ENCODE measurements at regions not wholly inside any gene's neighbourhood (a gene's known extent, or its start where the extent isn't known, plus 50 kb on each side); places are given as distances from the start of the nearest gene placed in this dataset.

DNA sequence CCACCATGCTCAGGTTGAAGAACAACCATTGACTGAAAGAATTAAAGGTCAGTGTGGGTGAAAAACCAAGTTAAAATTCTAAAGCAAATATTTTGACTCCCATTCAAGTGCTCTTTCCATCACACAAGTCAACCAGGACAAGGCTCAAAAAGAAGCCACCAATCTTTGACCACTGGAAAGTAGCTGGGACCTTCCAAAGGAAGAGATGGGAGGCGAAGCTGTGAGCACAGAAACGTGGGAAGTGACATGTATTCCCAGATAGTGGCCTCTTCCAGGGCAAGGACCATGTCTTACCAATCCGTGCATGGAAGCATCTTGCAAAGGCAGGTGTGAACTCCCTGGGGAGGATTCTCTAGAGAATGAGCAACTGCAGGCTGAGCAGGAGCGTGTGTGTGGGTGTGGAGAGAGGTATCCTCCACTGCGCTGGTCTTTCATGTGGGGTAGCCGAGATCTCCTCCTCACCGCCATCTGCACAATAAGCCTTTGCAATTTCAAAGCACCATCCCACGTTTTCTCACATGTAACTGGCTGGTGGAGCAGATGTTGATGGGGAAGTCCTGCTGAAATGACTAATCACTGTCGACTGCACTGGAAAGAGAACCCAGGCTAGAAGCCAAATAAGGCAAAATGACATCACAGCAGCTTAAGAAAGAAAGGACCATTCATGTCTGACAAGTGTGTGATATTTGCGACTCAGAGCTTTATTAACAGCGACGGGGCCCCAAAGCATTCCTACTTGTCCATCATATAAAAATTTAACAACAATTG, 189.4 kb upstream of the RREB1 start:
- DNase-seq (ENCODE audit: low read depth) = peak; percentile 87
- TF ChIP-seq, protein P1, sequence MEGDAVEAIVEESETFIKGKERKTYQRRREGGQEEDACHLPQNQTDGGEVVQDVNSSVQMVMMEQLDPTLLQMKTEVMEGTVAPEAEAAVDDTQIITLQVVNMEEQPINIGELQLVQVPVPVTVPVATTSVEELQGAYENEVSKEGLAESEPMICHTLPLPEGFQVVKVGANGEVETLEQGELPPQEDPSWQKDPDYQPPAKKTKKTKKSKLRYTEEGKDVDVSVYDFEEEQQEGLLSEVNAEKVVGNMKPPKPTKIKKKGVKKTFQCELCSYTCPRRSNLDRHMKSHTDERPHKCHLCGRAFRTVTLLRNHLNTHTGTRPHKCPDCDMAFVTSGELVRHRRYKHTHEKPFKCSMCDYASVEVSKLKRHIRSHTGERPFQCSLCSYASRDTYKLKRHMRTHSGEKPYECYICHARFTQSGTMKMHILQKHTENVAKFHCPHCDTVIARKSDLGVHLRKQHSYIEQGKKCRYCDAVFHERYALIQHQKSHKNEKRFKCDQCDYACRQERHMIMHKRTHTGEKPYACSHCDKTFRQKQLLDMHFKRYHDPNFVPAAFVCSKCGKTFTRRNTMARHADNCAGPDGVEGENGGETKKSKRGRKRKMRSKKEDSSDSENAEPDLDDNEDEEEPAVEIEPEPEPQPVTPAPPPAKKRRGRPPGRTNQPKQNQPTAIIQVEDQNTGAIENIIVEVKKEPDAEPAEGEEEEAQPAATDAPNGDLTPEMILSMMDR (IDR thresholded peaks at IDR 0.05; ENCODE audit: low read depth, low read length, missing control alignments) = no peak

DNA sequence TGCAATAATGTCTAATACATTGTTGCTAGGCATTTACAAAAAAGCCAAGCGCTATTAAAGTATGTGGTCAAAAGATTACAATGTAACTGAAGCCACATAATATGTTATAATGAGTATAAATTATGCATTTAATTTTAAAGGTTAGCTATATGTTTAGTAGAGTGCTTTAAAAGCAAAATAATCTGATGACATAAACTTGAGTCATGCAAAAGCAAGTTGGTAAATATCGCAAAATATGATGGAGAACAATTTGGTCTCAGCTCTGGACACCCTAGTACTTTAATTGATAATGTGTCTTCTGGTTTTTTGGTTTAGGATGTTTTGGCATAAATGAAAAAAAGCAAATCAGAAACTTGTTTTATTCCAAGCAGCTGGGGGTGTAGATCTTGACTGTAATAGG, 188.6 kb upstream of the RREB1 start:
- no peak for DNase-seq (ENCODE audit: low read depth)
- TF ChIP-seq, protein P1 (IDR thresholded peaks at IDR 0.05; ENCODE audit: low read depth, low read length, missing control alignments) = no peak
- H3K4me3 ChIP-seq (ENCODE audit: low read depth, low read length) = no peak overlapping the region

More for the DNA sequence above, 189.4 kb upstream of the RREB1 start:
- no peak overlapping the region for H3K4me3 ChIP-seq (ENCODE audit: low read depth, low read length)

DNA sequence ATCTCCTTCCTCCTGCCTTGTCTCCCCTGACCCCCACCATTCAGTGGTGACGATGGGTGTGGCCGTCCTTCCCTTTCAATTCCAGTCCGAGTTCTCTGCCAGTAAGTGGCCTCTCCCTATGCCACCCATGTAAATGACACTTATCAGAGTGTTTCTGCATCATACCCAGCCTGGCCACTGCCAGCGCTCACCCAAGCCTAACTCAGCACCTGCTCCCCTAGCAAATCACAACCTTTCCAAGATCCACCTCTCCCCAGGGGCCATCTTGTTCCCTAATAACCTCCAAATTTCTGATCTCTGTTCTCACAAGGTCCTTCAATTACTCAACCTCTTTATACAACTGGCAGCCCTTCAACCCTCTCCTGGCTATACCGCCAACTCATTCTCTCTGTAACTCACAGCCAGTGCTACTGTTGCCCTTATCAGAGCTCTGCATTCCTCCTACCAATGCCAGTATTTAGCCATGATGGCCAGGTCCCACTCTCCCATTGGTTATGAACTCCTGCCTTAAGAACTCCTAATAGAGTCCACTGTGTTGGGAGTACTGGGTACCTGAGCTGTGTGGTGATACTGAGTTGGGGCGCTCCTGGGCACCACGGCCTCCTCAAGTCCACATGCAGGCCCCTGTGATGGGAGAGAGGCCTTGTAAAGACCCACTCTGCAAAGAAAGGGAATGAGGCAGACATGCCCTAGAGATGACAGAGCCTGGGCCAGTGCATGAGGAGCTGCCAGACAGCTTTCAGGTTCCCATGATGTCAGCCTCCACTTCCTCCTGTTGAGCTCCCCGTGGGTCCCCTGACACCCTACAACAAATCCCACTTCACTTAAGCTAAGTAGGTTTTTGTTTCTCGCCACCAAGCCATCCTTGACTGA, 187.4 kb upstream of the RREB1 start:
- H3K4me3 ChIP-seq (ENCODE audit: low read depth, low read length) = no peak overlapping the region
- TF ChIP-seq, protein P1 (IDR thresholded peaks at IDR 0.05; ENCODE audit: low read depth, low read length, missing control alignments) = no peak
- DNase-seq (ENCODE audit: low read depth) = no peak

DNA sequence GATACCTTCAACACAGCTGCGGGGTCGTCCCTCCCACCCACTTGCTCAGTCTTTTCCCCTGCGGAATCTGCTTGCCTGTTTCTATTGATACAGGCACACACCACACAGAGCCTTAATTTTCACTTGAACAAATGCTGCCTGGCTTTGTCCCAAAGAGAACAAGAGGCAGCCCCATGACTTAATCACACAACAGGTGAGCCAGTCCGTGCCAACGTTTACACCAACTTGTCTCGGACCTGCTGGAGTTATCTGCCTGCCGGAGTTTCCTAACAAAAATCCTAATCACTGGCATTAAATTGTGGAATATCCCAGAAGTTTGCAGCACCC, 186.8 kb upstream of the RREB1 start:
- TF ChIP-seq, protein P1 (IDR thresholded peaks at IDR 0.05; ENCODE audit: low read depth, low read length, missing control alignments) = no peak
- no peak overlapping the region for H3K4me3 ChIP-seq (ENCODE audit: low read depth, low read length)
- DNase-seq (ENCODE audit: low read depth) = no peak

DNA sequence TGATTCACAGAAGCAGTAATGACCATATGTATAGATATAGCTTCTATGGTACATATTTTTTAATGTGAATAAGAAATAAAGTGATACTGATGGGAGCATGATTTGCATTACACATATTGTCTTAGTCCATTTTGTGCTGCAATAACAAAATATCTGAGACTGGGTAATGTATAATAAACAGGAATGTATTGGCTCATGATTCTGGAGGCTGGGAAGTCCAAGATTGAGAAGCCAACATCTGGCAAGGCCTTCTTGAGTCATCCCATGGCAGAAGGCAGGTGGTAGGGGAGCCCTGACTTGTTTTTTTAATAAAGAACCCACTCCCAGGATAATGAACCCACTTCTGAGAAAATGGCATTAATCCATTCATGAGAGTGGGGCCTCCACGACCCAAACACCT, 185.6 kb upstream of the RREB1 start:
- no peak overlapping the region for H3K4me3 ChIP-seq (ENCODE audit: low read depth, low read length)
- DNase-seq (ENCODE audit: low read depth) = no peak
- TF ChIP-seq, protein P1 (IDR thresholded peaks at IDR 0.05; ENCODE audit: low read depth, low read length, missing control alignments) = no peak

DNA sequence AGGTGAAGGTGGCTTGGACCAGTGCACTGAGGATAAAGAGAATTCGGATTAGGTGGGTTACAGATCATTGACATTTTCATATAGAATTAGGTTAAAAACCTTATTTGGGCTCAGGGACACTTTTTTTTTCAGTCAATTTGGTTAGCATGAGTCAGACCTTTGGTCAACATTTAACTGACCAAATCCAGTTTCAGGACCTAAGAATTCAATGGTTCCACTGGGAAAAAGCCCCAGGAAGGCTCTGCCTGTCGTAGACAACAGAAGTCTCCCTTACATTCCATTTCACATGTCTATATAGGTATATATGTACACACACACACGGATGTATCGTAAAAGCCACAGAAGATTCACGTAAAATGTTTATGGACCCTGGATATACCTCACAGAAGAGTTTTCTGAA, 184.2 kb upstream of the RREB1 start:
- DNase-seq (ENCODE audit: low read depth) = no peak
- TF ChIP-seq, protein P1 (IDR thresholded peaks at IDR 0.05; ENCODE audit: low read depth, low read length, missing control alignments) = no peak
- H3K4me3 ChIP-seq (ENCODE audit: low read depth, low read length) = no peak overlapping the region
